HepG2 (cell line): ENCODE measurements at regions not wholly inside any gene's neighbourhood (a gene's known extent, or its start where the extent isn't known, plus 50 kb on each side); places are given as distances from the start of the nearest gene placed in this dataset.

Experiments used
- NR3C1 ChIP-seq: sonication (generic); formaldehyde crosslinking; IDR thresholded peaks from 2 replicates; pipeline ENCODE4 v1.4.0; 2020; ENCODE audit warnings: missing genetic modification reagents
- PHF8 ChIP-seq: sonication (generic); formaldehyde crosslinking; IDR thresholded peaks from 2 replicates; pipeline ENCODE4 v1.5.0; 2020; ENCODE audit warnings: missing genetic modification reagents
- POLR2AphosphoS5 ChIP-seq: IDR thresholded peaks from 2 replicates; pipeline ENCODE4 v1.6.1; 2012; ENCODE audit warnings: low read depth, low read length
- RFX1 ChIP-seq: fragments of 450-650 bp; IDR thresholded peaks from 2 replicates; pipeline ENCODE4 v1.6.1; 2017
- TF ChIP-seq, protein P1 (sequence below): IDR thresholded peaks from 2 replicates; pipeline ENCODE4 v1.6.1; 2016; ENCODE audit warnings: missing biosample characterization, missing genetic modification reagents, low read depth
- TF ChIP-seq, protein P2 (sequence below): sonication (generic); formaldehyde crosslinking; IDR thresholded peaks from 2 replicates; pipeline ENCODE4 v1.5.0; 2020; ENCODE audit warnings: mild to moderate bottlenecking, missing genetic modification reagents, moderate library complexity
- TF ChIP-seq, protein P3 (sequence below), 2 experiments: sonication (generic) in 1 of 2; formaldehyde crosslinking in 1 of 2; IDR thresholded peaks; 2 replicates each; pipeline versions ENCODE4 v1.4.0 to v1.6.1; 2018 to 2020; ENCODE audit warnings: missing genetic modification reagents in 2 of 2, borderline replicate concordance in 1 of 2, low read depth in 1 of 2, mild to moderate bottlenecking in 1 of 2, missing biosample characterization in 1 of 2
- TF ChIP-seq, protein P4 (sequence below): sonication (generic); formaldehyde crosslinking; IDR thresholded peaks from 2 replicates; pipeline ENCODE4 v1.4.0; 2020; ENCODE audit warnings: missing genetic modification reagents, borderline replicate concordance
- TF ChIP-seq, protein P5 (sequence below): sonication (generic); formaldehyde crosslinking; IDR thresholded peaks from 2 replicates; pipeline ENCODE4 v1.4.0; 2020; ENCODE audit warnings: missing genetic modification reagents
- TF ChIP-seq, protein P6 (sequence below): sonication (generic); formaldehyde crosslinking; IDR thresholded peaks from 2 replicates; pipeline ENCODE4 v1.8.1; 2022; ENCODE audit warnings: low read depth, mild to moderate bottlenecking, missing genetic modification reagents

DNA sequence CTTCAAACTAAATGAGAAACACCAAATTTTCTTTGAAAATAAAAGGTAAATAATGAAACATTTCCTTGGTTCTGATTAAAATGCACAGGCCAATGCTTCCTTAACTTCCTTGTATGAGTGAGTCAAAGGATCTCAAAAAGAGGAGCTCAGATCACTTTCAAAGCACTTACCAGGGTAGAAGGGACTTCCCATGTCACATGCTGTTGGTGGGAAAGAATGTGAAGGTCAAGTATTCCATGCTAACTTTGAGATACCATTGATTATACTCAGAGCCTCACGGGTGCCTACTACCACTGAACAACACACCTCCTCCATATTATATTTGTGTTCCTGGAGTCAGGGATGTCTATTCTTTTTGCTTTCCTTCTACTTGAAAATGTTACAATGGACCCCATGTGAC is 233.5 kb upstream of the KIAA1217 start:
- TF ChIP-seq, protein P1, sequence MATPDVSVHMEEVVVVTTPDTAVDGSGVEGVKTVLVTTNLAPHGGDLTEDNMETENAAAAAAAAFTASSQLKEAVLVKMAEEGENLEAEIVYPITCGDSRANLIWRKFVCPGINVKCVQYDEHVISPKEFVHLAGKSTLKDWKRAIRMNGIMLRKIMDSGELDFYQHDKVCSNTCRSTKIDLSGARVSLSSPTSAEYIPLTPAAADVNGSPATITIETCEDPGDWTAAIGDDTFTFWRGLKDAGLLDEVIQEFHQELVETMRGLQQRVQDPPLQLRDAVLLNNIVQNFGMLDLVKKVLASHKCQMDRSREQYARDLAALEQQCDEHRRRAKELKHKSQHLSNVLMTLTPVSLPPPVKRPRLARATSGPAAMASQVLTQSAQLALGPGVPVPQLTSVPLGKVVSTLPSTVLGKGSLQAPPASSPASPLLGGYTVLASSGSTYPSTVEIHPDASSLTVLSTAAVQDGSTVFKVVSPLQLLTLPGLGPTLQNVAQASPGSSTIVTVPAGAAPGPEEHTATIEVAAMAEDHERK: no peak
- TF ChIP-seq POLR2AphosphoS5: no peak
- TF ChIP-seq, protein P2, sequence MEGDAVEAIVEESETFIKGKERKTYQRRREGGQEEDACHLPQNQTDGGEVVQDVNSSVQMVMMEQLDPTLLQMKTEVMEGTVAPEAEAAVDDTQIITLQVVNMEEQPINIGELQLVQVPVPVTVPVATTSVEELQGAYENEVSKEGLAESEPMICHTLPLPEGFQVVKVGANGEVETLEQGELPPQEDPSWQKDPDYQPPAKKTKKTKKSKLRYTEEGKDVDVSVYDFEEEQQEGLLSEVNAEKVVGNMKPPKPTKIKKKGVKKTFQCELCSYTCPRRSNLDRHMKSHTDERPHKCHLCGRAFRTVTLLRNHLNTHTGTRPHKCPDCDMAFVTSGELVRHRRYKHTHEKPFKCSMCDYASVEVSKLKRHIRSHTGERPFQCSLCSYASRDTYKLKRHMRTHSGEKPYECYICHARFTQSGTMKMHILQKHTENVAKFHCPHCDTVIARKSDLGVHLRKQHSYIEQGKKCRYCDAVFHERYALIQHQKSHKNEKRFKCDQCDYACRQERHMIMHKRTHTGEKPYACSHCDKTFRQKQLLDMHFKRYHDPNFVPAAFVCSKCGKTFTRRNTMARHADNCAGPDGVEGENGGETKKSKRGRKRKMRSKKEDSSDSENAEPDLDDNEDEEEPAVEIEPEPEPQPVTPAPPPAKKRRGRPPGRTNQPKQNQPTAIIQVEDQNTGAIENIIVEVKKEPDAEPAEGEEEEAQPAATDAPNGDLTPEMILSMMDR: no peak
- TF ChIP-seq, protein P3, sequence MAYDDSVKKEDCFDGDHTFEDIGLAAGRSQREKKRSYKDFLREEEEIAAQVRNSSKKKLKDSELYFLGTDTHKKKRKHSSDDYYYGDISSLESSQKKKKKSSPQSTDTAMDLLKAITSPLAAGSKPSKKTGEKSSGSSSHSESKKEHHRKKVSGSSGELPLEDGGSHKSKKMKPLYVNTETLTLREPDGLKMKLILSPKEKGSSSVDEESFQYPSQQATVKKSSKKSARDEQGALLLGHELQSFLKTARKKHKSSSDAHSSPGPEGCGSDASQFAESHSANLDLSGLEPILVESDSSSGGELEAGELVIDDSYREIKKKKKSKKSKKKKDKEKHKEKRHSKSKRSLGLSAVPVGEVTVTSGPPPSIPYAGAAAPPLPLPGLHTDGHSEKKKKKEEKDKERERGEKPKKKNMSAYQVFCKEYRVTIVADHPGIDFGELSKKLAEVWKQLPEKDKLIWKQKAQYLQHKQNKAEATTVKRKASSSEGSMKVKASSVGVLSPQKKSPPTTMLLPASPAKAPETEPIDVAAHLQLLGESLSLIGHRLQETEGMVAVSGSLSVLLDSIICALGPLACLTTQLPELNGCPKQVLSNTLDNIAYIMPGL (CRISPR knock-in tag; IDR thresholded peaks at IDR 0.05; ENCODE audit: borderline replicate concordance in 1 of 2, low read depth in 1 of 2): no peak
- TF ChIP-seq NR3C1 (CRISPR knock-in tag): no peak
- TF ChIP-seq, protein P4, sequence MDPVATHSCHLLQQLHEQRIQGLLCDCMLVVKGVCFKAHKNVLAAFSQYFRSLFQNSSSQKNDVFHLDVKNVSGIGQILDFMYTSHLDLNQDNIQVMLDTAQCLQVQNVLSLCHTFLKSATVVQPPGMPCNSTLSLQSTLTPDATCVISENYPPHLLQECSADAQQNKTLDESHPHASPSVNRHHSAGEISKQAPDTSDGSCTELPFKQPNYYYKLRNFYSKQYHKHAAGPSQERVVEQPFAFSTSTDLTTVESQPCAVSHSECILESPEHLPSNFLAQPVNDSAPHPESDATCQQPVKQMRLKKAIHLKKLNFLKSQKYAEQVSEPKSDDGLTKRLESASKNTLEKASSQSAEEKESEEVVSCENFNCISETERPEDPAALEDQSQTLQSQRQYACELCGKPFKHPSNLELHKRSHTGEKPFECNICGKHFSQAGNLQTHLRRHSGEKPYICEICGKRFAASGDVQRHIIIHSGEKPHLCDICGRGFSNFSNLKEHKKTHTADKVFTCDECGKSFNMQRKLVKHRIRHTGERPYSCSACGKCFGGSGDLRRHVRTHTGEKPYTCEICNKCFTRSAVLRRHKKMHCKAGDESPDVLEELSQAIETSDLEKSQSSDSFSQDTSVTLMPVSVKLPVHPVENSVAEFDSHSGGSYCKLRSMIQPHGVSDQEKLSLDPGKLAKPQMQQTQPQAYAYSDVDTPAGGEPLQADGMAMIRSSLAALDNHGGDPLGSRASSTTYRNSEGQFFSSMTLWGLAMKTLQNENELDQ: no peak
- no peak for TF ChIP-seq RFX1
- no peak for TF ChIP-seq PHF8 (CRISPR knock-in tag)
- TF ChIP-seq, protein P5, sequence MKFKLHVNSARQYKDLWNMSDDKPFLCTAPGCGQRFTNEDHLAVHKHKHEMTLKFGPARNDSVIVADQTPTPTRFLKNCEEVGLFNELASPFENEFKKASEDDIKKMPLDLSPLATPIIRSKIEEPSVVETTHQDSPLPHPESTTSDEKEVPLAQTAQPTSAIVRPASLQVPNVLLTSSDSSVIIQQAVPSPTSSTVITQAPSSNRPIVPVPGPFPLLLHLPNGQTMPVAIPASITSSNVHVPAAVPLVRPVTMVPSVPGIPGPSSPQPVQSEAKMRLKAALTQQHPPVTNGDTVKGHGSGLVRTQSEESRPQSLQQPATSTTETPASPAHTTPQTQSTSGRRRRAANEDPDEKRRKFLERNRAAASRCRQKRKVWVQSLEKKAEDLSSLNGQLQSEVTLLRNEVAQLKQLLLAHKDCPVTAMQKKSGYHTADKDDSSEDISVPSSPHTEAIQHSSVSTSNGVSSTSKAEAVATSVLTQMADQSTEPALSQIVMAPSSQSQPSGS (CRISPR knock-in tag): no peak
- TF ChIP-seq, protein P6, sequence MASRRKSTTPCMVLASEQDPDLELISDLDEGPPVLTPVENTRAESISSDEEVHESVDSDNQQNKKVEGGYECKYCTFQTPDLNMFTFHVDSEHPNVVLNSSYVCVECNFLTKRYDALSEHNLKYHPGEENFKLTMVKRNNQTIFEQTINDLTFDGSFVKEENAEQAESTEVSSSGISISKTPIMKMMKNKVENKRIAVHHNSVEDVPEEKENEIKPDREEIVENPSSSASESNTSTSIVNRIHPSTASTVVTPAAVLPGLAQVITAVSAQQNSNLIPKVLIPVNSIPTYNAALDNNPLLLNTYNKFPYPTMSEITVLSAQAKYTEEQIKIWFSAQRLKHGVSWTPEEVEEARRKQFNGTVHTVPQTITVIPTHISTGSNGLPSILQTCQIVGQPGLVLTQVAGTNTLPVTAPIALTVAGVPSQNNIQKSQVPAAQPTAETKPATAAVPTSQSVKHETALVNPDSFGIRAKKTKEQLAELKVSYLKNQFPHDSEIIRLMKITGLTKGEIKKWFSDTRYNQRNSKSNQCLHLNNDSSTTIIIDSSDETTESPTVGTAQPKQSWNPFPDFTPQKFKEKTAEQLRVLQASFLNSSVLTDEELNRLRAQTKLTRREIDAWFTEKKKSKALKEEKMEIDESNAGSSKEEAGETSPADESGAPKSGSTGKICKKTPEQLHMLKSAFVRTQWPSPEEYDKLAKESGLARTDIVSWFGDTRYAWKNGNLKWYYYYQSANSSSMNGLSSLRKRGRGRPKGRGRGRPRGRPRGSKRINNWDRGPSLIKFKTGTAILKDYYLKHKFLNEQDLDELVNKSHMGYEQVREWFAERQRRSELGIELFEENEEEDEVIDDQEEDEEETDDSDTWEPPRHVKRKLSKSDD: no peak
